HFFc6 (cell line): ENCODE measurements at regions not wholly inside any gene's neighbourhood (a gene's known extent, or its start where the extent isn't known, plus 50 kb on each side); places are given as distances from the start of the nearest gene placed in this dataset.

Experiments
- DNase-seq: peaks from one replicate; pipeline ENCODE4 v3.0.0-alpha.2; 2018
- H3K27ac Mint-ChIP-seq: 2 replicates; pipeline ENCODE4 v1.8.0; 2020; ENCODE audit warnings: mild to moderate bottlenecking, mixed read lengths
- H3K27me3 Mint-ChIP-seq: 2 replicates; pipeline ENCODE4 v1.8.0; 2021; ENCODE audit warnings: mild to moderate bottlenecking, moderate library complexity, mixed read lengths; ENCODE audit not compliant: insufficient read depth
- H3K36me3 Mint-ChIP-seq: 2 replicates; pipeline ENCODE4 v1.8.0; 2021; ENCODE audit warnings: low read depth, mixed read lengths
- H3K4me1 Mint-ChIP-seq: 2 replicates; pipeline ENCODE4 v1.8.0; 2020; ENCODE audit warnings: low read depth, mixed read lengths
- H3K4me3 Mint-ChIP-seq: 2 replicates; pipeline ENCODE4 v1.8.0; 2020; ENCODE audit warnings: mild to moderate bottlenecking, moderate library complexity, mixed read lengths
- H3K9me3 Mint-ChIP-seq: 2 replicates; pipeline ENCODE4 v1.8.0; 2020; ENCODE audit warnings: mild to moderate bottlenecking, mixed read lengths
- TF ChIP-seq, protein P1 (sequence below): fragments of 200-600 bp; sonication (generic); IDR thresholded peaks from 2 replicates; pipeline ENCODE4 v1.5.0; 2021; ENCODE audit warnings: antibody characterized with exemption, mild to moderate bottlenecking

DNA sequence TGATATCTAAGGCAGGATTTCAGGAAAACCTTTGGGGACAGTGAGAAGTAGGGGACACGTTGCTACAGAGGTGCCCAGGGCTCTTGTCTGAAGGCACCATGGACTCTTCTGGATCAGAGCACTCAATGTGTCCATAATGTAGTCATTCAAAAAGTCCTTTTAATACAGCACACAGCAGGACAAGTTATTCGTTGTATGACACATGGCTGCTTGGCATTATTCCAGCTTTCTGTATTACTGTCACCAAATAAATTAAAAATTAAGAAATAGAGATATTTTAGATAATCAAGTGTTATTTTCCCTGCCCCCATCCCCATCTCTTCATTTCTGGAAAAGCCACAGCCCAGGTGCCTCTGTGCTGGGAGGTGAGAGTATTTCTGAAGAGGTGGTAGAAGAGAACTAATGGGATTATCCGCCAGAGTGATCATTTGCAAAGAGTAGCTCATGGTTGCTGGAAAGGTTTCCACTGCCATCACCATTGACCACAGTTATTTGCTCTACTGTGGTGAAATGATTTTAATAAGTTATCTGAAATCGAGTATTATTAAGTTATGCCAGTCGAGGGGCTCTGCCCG, 83.0 kb downstream of the CXCL12 start:
- Mint-ChIP-seq H3K4me3 (no peak overlapping the region), H3K27me3 (no peaks in the 10 kb centered on the region; the same call in 1 of the 2 replicates), H3K4me1 (peaks cover 52% of the 10 kb centered on the region), H3K36me3 (peaks cover 21% of the 10 kb centered on the region), H3K9me3 (peaks cover 9% of the 10 kb centered on the region), H3K27ac (peak overlapping the region; percentile 80)
- TF ChIP-seq, protein P1, sequence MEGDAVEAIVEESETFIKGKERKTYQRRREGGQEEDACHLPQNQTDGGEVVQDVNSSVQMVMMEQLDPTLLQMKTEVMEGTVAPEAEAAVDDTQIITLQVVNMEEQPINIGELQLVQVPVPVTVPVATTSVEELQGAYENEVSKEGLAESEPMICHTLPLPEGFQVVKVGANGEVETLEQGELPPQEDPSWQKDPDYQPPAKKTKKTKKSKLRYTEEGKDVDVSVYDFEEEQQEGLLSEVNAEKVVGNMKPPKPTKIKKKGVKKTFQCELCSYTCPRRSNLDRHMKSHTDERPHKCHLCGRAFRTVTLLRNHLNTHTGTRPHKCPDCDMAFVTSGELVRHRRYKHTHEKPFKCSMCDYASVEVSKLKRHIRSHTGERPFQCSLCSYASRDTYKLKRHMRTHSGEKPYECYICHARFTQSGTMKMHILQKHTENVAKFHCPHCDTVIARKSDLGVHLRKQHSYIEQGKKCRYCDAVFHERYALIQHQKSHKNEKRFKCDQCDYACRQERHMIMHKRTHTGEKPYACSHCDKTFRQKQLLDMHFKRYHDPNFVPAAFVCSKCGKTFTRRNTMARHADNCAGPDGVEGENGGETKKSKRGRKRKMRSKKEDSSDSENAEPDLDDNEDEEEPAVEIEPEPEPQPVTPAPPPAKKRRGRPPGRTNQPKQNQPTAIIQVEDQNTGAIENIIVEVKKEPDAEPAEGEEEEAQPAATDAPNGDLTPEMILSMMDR, result no peak
- DNase-seq, result no peak

DNA sequence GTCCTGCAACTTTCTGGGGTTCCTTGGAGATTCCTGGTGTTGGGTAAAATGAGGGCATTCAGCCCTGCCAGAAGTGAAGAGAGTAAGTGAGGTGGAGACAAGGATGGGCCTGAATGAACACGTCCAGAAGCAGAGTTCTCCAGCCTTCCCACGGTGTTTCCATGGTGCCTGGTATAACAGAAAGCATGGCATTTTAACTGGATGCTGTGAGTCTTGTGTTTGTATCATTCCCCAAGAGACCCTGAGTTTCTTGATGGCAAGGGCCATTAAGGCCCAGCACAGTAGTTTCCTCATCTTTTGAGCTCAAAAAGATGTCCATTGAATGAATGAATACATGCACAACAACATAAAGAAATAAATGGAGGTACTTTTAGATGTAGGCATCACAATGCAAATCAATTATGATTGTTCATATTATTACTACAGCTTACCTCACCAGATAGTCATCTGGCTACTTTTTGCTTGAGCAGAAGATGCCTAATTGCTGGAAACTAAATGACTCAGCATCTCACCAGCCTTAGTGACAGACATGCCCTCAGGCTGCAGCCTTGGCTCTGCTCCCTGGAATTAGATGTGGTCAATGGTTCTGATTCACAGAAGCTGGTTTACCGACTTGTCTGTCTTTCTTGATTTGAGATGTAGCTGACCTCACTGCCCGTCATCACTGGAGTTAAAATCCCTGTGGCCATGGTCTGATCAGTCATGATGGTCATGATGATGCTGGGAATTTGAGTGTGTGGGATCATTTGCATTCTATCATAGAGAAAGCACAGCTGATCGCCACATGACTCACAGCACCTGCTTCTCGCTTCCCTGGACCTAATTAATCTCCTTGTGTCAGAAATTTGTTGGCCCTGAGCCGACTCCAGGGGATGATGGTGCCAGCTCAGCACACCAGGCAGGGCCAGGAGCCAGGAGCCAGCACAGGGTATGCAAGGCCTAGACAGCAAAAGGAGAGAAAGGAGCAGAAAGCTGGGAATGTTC, 83.9 kb downstream of the CXCL12 start:
- H3K4me3 Mint-ChIP-seq, result no peak overlapping the region
- DNase-seq, result peak; percentile 100
- peaks cover 9% of the 10 kb centered on the region for H3K9me3 Mint-ChIP-seq
- H3K27ac Mint-ChIP-seq, result peak overlapping the region; percentile 82
- peaks cover 21% of the 10 kb centered on the region for H3K36me3 Mint-ChIP-seq
- TF ChIP-seq, protein P1, result no peak
- peaks cover 43% of the 10 kb centered on the region for H3K4me1 Mint-ChIP-seq
- H3K27me3 Mint-ChIP-seq, result no peaks in the 10 kb centered on the region; the same call in none of the 2 replicates

DNA sequence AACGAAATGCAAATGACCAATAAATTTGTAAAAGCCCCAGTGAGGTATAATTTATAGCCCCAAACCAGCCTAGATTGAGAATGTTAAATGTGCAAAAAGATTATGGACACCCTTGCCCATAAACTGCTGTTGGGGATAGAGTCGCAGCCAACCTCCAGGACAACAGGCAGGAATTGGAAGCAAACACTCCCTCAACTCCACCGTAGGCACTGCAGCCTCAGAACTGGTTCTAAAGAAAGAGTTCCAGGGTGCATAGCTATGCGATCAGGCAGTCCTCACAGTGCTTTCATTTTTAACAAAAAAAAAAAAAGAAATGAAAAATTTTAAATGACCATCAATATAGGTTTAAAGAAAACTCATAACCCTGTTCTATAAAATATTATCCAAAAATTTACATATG, 86.2 kb downstream of the CXCL12 start:
- H3K27me3 Mint-ChIP-seq, result no peaks in the 10 kb centered on the region; the same call in 1 of the 2 replicates
- peaks cover 12% of the 10 kb centered on the region for H3K36me3 Mint-ChIP-seq
- H3K9me3 Mint-ChIP-seq, result peaks cover 4% of the 10 kb centered on the region; the same call in 1 of the 2 replicates
- no peak overlapping the region for H3K27ac Mint-ChIP-seq
- H3K4me3 Mint-ChIP-seq, result no peak overlapping the region
- TF ChIP-seq, protein P1, result no peak
- H3K4me1 Mint-ChIP-seq, result peaks cover 34% of the 10 kb centered on the region
- no peak for DNase-seq

DNA sequence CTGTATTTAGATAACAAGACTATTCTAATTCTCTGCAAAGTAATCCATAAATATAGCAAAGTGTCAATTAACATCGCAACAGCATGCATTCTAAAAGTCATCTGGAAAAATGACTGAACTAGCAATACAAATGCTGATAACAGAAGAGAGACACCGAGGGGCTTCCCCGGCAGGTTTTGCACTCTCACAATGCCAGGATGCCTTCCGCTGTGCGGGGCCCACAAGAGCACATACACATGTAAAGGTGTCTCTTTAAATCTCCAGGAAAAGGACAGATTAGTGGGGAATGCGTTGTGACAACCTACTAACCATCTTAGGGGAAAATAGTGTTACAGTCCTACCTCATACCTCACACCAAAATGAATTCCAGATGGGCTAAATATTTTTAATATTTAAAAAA, 86.9 kb downstream of the CXCL12 start:
- H3K27ac Mint-ChIP-seq, result no peak overlapping the region
- no peak for DNase-seq
- TF ChIP-seq, protein P1, result no peak
- peaks cover 34% of the 10 kb centered on the region for H3K4me1 Mint-ChIP-seq
- H3K27me3 Mint-ChIP-seq, result no peaks in the 10 kb centered on the region; the same call in 1 of the 2 replicates
- no peaks in the 10 kb centered on the region for H3K9me3 Mint-ChIP-seq
- H3K36me3 Mint-ChIP-seq, result 0 out of 2 replicates have a peak, but pooled peaks cover 4% of the 10 kb centered on the region
- H3K4me3 Mint-ChIP-seq, result no peak overlapping the region

DNA sequence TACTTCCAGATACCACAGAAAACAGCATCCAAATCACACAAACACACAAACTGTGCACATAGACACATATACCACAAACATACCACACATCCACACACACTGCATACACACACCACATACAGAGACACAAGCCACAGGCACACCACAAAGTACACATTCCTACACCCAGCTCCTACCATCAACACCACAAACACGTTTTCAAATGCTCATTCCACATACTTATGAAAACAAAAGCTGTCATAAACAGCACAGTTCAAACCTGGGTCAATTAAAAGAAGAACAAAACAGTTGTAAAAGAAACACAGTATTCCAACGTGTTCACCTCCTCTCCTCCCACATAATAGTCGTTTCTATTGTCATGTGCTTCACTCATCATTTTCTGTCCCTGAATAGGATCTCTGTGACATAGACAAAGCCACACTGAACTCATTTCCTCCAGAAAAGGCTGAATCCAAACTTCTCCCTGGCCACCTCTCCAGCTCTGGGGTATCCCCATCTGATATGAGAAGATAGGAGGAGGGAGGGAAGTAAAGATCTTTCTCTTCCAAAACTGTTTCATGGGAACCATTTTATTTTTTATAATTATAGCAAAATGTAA, 89.2 kb downstream of the CXCL12 start:
- DNase-seq, result no peak
- Mint-ChIP-seq H3K27me3 (peaks cover 1% of the 10 kb centered on the region; the same call in 1 of the 2 replicates), H3K27ac (no peak overlapping the region), H3K9me3 (no peaks in the 10 kb centered on the region), H3K4me3 (no peak overlapping the region), H3K36me3 (no peaks in the 10 kb centered on the region), H3K4me1 (peaks cover 12% of the 10 kb centered on the region)
- TF ChIP-seq, protein P1, result no peak
